GM23248 (cell line): ENCODE measurements at regions not wholly inside any gene's neighbourhood (a gene's known extent, or its start where the extent isn't known, plus 50 kb on each side); places are given as distances from the start of the nearest gene placed in this dataset.

Experiments used
- DNase-seq: peaks from one replicate; pipeline ENCODE4 v3.0.0-alpha.2; 2015
- H2AFZ ChIP-seq: fragments of 200-600 bp; sonication (generic); 2 replicates; pipeline ENCODE4 v1.6.1; 2016; ENCODE audit warnings: antibody characterized with exemption
- H3F3A ChIP-seq: fragments of 200-600 bp; sonication (generic); 2 replicates; pipeline ENCODE4 v1.6.1; 2016; ENCODE audit warnings: mild to moderate bottlenecking, antibody characterized with exemption, mixed run types; ENCODE audit not compliant: insufficient read depth
- H3K27ac ChIP-seq: fragments of 200-600 bp; sonication (generic); 2 replicates; pipeline ENCODE4 v1.5.1; 2016; ENCODE audit warnings: mild to moderate bottlenecking
- H3K27me3 ChIP-seq: fragments of 200-600 bp; sonication (generic); replicated peaks from 2 replicates; pipeline ENCODE4 v1.6.1; 2016; ENCODE audit warnings: mild to moderate bottlenecking; ENCODE audit not compliant: insufficient read depth
- H3K36me3 ChIP-seq: fragments of 200-600 bp; sonication (generic); 2 replicates; pipeline ENCODE4 v1.6.1; 2016; ENCODE audit warnings: low read depth, mild to moderate bottlenecking
- H3K4me1 ChIP-seq: fragments of 200-600 bp; sonication (generic); 2 replicates; pipeline ENCODE4 v1.6.1; 2016; ENCODE audit warnings: mild to moderate bottlenecking; ENCODE audit not compliant: insufficient read depth
- H3K4me2 ChIP-seq: fragments of 200-600 bp; sonication (generic); one replicate; pipeline ENCODE4 v1.6.1; 2016; ENCODE audit warnings: mild to moderate bottlenecking; ENCODE audit not compliant: unreplicated experiment
- H3K4me3 ChIP-seq: fragments of 200-600 bp; sonication (generic); 2 replicates; pipeline ENCODE4 v1.5.1; 2016; ENCODE audit warnings: mild to moderate bottlenecking
- H3K79me2 ChIP-seq: fragments of 200-600 bp; sonication (generic); 2 replicates; pipeline ENCODE4 v1.6.1; 2016; ENCODE audit warnings: mild to moderate bottlenecking; ENCODE audit not compliant: insufficient read depth
- H3K9ac ChIP-seq: fragments of 200-600 bp; sonication (generic); 2 replicates; pipeline ENCODE4 v1.6.1; 2016; ENCODE audit warnings: mild to moderate bottlenecking
- H3K9me2 ChIP-seq: fragments of 200-600 bp; sonication (generic); 2 replicates; pipeline ENCODE4 v1.6.1; 2016; ENCODE audit warnings: mixed run types, mild to moderate bottlenecking, moderate library complexity; ENCODE audit not compliant: insufficient read depth
- H3K9me3 ChIP-seq: fragments of 200-600 bp; sonication (generic); one replicate; pipeline ENCODE4 v1.6.1; 2017; ENCODE audit warnings: low read depth
- H4K20me1 ChIP-seq: fragments of 200-600 bp; sonication (generic); 2 replicates; pipeline ENCODE4 v1.6.0; 2016; ENCODE audit not compliant: insufficient read depth
- EZH2 ChIP-seq: fragments of 200-600 bp; sonication (generic); IDR thresholded peaks from 2 replicates; pipeline ENCODE4 v1.6.1; 2018; ENCODE audit warnings: antibody characterized with exemption, mild to moderate bottlenecking; ENCODE audit not compliant: insufficient read depth, poor library complexity, severe bottlenecking
- EZH2phosphoT487 ChIP-seq: fragments of 200-600 bp; sonication (generic); IDR thresholded peaks from 2 replicates; pipeline ENCODE4 v1.6.1; 2018; ENCODE audit warnings: antibody characterized with exemption, moderate library complexity, mild to moderate bottlenecking, low read depth; ENCODE audit not compliant: insufficient read depth
- whole genome bisulfite sequencing, 2 experiments: methylation state at CpG; one replicate each; pipeline ENCODE4 v1.1.6; 2015 to 2017; ENCODE audit warnings: low lambda C conversion rate in 2 of 2, low coverage in 1 of 2; ENCODE audit errors: missing lambda C conversion rate in 2 of 2; 5-methylcytosine and 5-hydroxymethylcytosine counted together
- in situ Hi-C: fragments of 300-500 bp; cut with MboI; formaldehyde crosslinking; loops from 2 replicates; pipeline ENCODE4 v1.15.0; 2020

- Histone ChIP-seq H3F3A (no peaks in the 10 kb centered on the region), H3K36me3 (no peaks in the 10 kb centered on the region), H3K9me3 (no peaks in the 10 kb centered on the region), H3K9ac (no peak overlapping the region), H3K9me2 (no peaks in the 10 kb centered on the region), H3K27me3 (no peaks in the 10 kb centered on the region), H3K4me2 (no peak overlapping the region), H3K4me1 (no peaks in the 10 kb centered on the region), H4K20me1 (no peaks in the 10 kb centered on the region), H3K4me3 (no peak overlapping the region), H3K27ac (no peak overlapping the region), H2AFZ (no peak overlapping the region), H3K79me2 (no peaks in the 10 kb centered on the region)
- TF ChIP-seq EZH2 (no peak), EZH2phosphoT487 (no peak)
- in situ Hi-C loops, result no loop called here
- DNase-seq, result no peak
- WGBS, 2 experiments, result 77 to 81% methylated on average over 10 of the region's 10 CpGs
These were observed 118.8 kb upstream of the FRMD1 start for GRCh38 chr6:168197636-168198301.

DNA sequence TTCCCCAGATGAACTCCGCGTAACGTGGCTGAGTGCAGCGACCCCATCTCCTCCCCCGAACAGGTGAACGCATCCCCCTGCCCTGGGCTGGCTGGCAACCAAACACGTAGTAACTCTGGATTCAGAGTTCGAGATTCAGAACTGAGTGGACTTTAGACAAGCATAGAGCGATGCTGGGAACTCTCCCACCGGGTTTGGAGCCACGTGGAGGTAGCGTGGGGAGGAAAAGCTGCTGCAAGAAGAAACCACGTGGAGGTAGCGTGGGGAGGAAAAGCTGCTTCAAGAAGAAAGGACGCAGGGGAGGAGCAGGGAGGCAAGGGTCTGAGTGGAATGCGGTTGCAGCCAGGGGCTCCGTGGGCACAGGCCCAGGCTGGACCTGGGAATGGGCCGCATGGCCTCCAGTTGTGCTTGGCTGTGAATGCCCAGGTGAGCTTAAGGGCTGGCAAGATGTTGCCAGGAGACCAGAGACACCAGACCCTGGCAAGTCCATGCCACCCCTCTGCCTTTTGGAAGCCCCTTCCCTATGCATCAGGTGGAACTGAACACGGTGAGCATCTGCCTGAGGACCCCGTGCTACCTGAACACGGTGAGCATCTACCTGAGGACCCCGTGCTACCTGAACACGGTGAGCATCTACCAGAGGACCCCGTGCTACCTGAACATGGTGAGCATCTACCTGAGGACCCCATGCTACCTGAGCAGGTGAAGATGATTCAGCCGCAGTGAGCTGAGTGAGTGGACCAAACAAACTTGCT lies 118.0 kb upstream of the FRMD1 start:
- no peaks in the 10 kb centered on the region for H3K36me3 ChIP-seq
- no peak overlapping the region for H3K4me3 ChIP-seq
- H3K79me2 ChIP-seq, result no peaks in the 10 kb centered on the region
- H3K27ac ChIP-seq, result no peak overlapping the region
- H2AFZ ChIP-seq, result no peak overlapping the region
- no peak overlapping the region for H3K9ac ChIP-seq
- H3F3A ChIP-seq, result no peaks in the 10 kb centered on the region
- in situ Hi-C loops, result no loop called here
- H3K9me3 ChIP-seq, result no peaks in the 10 kb centered on the region
- no peaks in the 10 kb centered on the region for H3K9me2 ChIP-seq
- 0 out of 2 replicates have a peak, but pooled peaks cover 2% of the 10 kb centered on the region for H3K27me3 ChIP-seq
- 66 to 72% methylated on average over 25 of the region's 25 CpGs for WGBS, 2 experiments
- H3K4me2 ChIP-seq, result no peak overlapping the region
- H4K20me1 ChIP-seq, result no peaks in the 10 kb centered on the region
- no peak for TF ChIP-seq EZH2
- TF ChIP-seq EZH2phosphoT487, result no peak
- DNase-seq, result no peak
- no peaks in the 10 kb centered on the region for H3K4me1 ChIP-seq

DNA sequence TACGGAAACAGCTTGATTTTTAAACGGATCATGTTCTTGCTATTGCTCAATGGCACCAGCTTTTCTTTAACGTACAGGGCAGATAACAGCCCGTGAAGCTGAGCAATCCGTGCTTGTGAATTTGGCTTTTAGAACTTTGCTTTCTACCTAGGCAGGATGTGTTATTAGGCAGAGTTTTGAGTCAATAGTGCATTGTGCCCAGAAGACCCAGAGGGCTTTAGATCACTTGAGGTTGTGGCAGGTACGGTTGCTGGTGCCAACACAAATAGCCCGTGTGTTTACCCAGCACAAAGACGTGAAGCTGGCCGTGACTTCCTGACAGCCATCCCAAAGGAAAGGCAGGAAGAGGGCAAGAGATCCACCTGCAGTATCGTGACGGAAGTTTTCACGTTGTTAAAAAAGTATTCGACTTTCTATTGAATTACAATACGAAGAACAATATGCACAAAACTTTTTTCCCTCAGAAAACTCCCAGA lies 117.4 kb upstream of the FRMD1 start:
- in situ Hi-C loops, result no loop called here
- Histone ChIP-seq H3K4me2 (no peak overlapping the region), H3K9ac (no peak overlapping the region), H4K20me1 (no peaks in the 10 kb centered on the region), H3K9me3 (no peaks in the 10 kb centered on the region), H3K4me1 (no peaks in the 10 kb centered on the region), H3K27ac (no peak overlapping the region), H3K27me3 (peaks cover 5% of the 10 kb centered on the region; the same call in 1 of the 2 replicates), H3K4me3 (no peak overlapping the region), H3K36me3 (no peaks in the 10 kb centered on the region), H3K9me2 (no peaks in the 10 kb centered on the region), H2AFZ (no peak overlapping the region), H3F3A (no peaks in the 10 kb centered on the region), H3K79me2 (no peaks in the 10 kb centered on the region)
- no peak for TF ChIP-seq EZH2phosphoT487
- TF ChIP-seq EZH2, result no peak
- DNase-seq, result no peak
- WGBS, 2 experiments, result 49 to 56% methylated on average over 14 of the region's 14 CpGs

DNA sequence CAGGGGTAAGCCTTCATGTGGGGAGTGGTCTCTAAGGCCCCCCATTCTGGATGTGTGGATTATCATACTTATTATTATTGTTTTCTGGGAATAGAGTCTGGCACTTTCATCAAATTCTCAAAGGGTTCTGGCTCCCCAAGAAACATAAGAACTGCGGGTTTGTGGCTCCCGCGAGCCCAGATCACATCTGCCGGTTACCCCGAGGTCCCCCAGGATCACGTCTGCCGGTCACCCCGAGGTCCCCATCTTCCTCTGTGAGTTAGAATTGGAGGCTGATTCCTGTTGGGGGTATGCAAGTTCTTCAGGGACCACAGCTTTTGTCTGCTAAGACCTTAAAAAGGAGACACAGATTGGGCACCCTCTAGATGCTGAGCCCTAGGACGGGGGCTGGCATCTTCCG lies 116.7 kb upstream of the FRMD1 start:
- Histone ChIP-seq H3K36me3 (no peaks in the 10 kb centered on the region), H2AFZ (no peak overlapping the region), H3K9me3 (no peaks in the 10 kb centered on the region), H3K27ac (no peak overlapping the region), H3K9me2 (no peaks in the 10 kb centered on the region), H3F3A (no peaks in the 10 kb centered on the region), H3K27me3 (peaks cover 5% of the 10 kb centered on the region; the same call in 1 of the 2 replicates), H3K9ac (no peak overlapping the region), H3K4me3 (no peak overlapping the region), H3K4me1 (no peaks in the 10 kb centered on the region), H3K4me2 (no peak overlapping the region), H3K79me2 (no peaks in the 10 kb centered on the region), H4K20me1 (no peaks in the 10 kb centered on the region)
- in situ Hi-C loops, result no loop called here
- DNase-seq, result no peak
- 66 to 75% methylated on average over 10 of the region's 10 CpGs for WGBS, 2 experiments
- TF ChIP-seq EZH2phosphoT487, result no peak
- TF ChIP-seq EZH2, result no peak
